NCI-H524 (cell line): ENCODE measurements at regions not wholly inside any gene's neighbourhood (a gene's known extent, or its start where the extent isn't known, plus 50 kb on each side); places are given as distances from the start of the nearest gene placed in this dataset.
"Not testable (repeated sequence)": the region's sequence is repeated elsewhere in the genome, so short reads cannot be mapped to it uniquely, and the experiment has no call there.

ENCODE experiments used
- DNase-seq, 2 experiments: peaks; one replicate each; lab custom pipeline; 2025; lab: John Stamatoyannopoulos, UW

- DNase-seq, result no peak
Measured at GRCh38 chr6:76681781-76682180, 609.3 kb upstream of the IMPG1 start.

GRCh38 chr6:76677017-76677416 is 604.6 kb upstream of the IMPG1 start:
- no peak for DNase-seq

- no peak for DNase-seq
Measured at GRCh38 chr6:76671751-76672150, 599.3 kb upstream of the IMPG1 start.

- no peak for DNase-seq
Measured at GRCh38 chr6:76644231-76644630, 571.8 kb upstream of the IMPG1 start.

DNA sequence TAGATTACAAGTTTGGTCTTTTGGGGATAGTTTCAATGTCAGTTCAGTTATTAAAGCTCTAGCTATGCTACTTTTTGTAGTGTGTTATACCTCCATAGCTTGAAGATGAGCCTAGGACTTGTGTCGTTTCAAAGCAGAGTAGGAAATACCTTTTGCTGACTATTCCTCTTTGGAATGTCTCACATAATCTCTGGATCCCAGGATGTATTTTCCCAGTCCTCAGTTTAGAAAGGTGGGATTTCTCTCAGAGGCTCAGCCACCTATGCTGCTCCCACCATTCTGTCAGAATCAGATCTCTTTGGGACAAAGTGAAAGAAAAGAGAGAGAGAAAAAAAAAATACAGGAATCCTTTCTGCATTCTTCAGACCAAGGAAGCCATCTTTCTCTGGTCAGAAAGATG is 567.5 kb upstream of the IMPG1 start:
- DNase-seq, result no peak

DNA sequence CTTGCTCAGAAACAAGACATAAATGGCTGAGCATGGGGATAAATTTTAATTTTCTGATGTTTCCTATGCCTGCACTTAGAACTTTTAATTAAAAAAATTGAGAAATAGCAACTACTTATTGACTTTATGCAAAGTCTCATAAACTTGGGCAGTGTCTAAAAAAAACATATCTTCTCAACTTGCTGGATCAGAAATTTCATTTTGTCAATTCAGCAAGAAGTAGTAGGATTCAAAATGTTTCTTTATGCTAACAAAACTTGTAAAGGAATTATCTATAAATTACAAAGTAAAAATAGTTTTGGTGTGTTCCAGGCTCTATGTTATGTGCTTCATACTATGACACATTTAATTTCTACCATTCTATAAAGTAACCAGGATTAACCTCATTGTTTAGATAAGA is 562.2 kb upstream of the IMPG1 start:
- no peak for DNase-seq

GRCh38 chr6:76633259-76633658 is 560.8 kb upstream of the IMPG1 start:
- peak in 1 of 2 experiments; percentile 29 for DNase-seq

DNA sequence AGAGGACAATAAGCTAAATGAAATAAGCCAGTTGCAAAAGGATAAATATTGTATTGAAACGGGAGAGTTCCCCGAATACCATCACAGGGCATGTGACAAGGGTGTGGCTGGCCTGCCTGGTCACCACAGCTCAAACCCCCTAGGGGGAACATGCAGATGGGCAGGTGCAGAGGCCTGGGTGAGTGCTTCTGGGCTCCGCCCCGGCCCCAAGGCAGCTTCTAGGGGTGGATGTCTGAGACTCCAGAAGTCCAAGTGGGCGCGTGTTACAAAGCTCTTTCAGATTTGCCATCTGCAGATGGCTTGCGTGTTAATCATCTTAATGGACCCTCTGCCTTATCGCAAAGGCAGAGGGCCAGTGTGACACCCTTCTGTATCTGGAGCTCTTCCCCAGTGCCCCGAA is 559.2 kb upstream of the IMPG1 start:
- DNase-seq, result peak in 1 of 2 experiments; percentile 0

- DNase-seq, result no peak
Measured at GRCh38 chr6:76615395-76615794, 542.9 kb upstream of the IMPG1 start.

GRCh38 chr6:76612954-76613353 is 540.5 kb upstream of the IMPG1 start:
- no peak for DNase-seq

DNA sequence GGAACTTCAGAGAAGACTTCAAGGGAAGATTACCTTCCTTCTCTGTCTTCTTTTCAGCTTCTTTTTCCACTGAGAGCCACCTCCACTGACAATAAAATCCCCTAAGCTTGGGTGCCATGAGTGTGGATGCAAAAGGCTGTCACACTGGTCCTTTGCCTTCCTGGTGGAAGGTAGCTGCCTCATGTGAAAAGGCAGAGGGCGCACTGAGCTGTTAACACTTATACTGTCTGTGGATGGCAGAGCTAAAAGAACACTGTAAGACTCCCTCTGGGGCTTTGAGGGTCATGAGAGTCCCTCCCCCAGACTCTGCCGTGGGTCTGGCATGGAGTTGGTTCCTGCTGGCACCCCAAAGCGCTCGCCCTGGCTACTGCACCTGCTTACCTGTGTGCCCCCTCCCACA is 536.7 kb upstream of the IMPG1 start:
- no peak for DNase-seq

- DNase-seq, result no peak
Measured at GRCh38 chr6:76594109-76594508, 521.6 kb upstream of the IMPG1 start.

DNA sequence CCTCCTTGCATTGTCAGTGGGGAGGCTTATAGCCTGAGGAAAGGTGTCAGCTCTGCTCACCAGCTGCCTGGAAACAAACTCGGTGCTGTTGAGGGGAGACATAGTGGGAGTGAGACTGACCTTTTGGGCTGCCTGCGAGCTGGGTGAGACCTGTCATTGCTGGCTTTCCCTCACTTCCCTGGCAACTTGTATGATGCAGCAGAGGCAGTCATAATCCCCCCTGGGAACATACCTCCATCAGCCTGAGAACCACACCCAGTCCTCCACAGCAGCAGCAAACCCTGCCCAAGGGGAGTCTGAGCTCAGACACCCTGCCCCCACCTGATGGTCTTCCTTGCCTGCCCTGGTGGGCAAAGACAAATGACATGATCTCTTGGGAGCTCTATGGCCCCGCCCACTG is 521.2 kb upstream of the IMPG1 start:
- no peak for DNase-seq

- no peak for DNase-seq
Measured at GRCh38 chr6:76592566-76592965, 520.1 kb upstream of the IMPG1 start.

DNA sequence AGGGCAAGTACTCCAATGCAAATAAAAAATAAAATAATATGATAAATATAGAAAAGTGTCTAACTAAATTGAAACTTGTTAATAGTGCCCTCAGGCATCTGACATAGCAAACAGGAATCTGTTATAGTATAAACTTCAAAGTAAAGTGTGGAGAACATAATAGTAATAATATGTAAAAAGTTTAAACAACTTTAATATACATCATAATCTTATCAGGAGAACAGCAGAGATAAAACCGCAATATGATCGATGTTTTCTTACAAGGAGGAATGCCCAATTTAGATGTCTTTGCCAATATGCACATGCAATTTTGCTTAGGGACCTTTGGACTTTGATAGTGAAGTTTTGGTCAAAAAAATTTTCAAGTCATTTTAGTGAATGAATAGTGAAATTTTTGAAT is 514.8 kb upstream of the IMPG1 start:
- no peak for DNase-seq

GRCh38 chr6:76584121-76584520 is 511.7 kb upstream of the IMPG1 start:
- DNase-seq, result no peak

DNA sequence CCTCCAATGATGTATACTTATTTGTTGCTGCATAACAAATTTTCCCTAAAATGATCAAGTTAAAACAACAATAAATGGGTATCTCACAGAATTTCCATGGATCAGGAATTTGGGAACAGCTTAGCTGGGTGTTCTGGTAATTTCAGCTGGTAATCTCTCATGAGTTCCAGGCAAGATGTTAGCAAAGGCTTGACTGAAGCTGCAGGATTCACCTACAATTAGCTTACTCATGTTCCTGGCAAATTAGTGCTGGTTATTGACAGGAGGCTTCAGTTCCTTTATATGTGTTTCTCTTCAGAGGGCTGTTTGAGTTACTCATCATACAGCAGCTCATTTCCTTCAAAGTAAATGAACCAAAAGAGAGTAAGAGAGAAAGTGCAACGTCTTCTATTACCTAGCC is 506.3 kb upstream of the IMPG1 start:
- no peak for DNase-seq

GRCh38 chr6:76574746-76575145 is 502.3 kb upstream of the IMPG1 start:
- no peak for DNase-seq

- no peak for DNase-seq
Measured at GRCh38 chr6:76565932-76566331, 493.5 kb upstream of the IMPG1 start.

GRCh38 chr6:76562371-76562770 is 489.9 kb upstream of the IMPG1 start:
- DNase-seq, result not testable (repeated sequence)

- not testable (repeated sequence) for DNase-seq
Measured at GRCh38 chr6:76560851-76561755, 488.6 kb upstream of the IMPG1 start.

GRCh38 chr6:76553256-76553655 is 480.8 kb upstream of the IMPG1 start:
- DNase-seq, result no peak

DNA sequence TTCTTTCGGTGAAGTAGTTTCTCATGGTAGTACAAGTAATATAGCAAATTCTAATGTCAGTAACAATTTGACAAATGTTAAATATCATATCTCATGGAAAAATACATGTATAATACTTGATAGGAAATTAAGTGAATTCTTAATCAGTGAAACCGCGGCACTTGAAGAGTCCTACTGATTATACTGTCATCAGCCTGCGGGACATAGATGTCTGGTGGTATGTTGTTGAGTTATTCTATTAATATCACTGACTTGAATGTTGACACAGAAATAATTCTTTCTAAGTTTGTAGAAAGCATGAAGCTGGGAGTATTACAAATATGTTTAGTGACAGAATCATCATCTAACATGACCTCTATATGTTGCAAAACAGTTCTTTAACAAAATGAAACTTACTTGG is 479.8 kb upstream of the IMPG1 start:
- DNase-seq, result no peak

- DNase-seq, result no peak
Measured at GRCh38 chr6:76533661-76534060, 461.2 kb upstream of the IMPG1 start.
